H9 (cell line): ENCODE measurements at regions not wholly inside any gene's neighbourhood (a gene's known extent, or its start where the extent isn't known, plus 50 kb on each side); places are given as distances from the start of the nearest gene placed in this dataset.

ENCODE experiments used
- DNase-seq: peaks from one replicate; pipeline ENCODE4 v3.0.0-alpha.2; 2017
- H2AFZ ChIP-seq: one replicate; pipeline ENCODE4 v1.6.1; 2013; ENCODE audit warnings: mild to moderate bottlenecking, low read length, control low read depth, moderate library complexity
- H2AK5ac ChIP-seq: 2 replicates; pipeline ENCODE4 v1.6.1; 2013; ENCODE audit warnings: low read length, control low read depth, mixed read lengths; ENCODE audit not compliant: insufficient read length
- H2BK120ac ChIP-seq: one replicate; pipeline ENCODE4 v1.6.1; 2013; ENCODE audit warnings: low read depth, mild to moderate bottlenecking, low read length, control low read depth, inconsistent platforms; ENCODE audit not compliant: poor library complexity, severe bottlenecking
- H2BK12ac ChIP-seq: 2 replicates; pipeline ENCODE4 v1.6.1; 2013; ENCODE audit warnings: low read length, control low read depth, mixed read lengths, low read depth; ENCODE audit not compliant: insufficient read length
- H2BK15ac ChIP-seq: 2 replicates; pipeline ENCODE4 v1.6.1; 2013; ENCODE audit warnings: low read depth, low read length, control low read depth
- H2BK20ac ChIP-seq: one replicate; pipeline ENCODE4 v1.6.1; 2013; ENCODE audit warnings: low read depth, mild to moderate bottlenecking, low read length, control low read depth, inconsistent platforms; ENCODE audit not compliant: poor library complexity, severe bottlenecking
- H2BK5ac ChIP-seq: 2 replicates; pipeline ENCODE4 v1.6.1; 2013; ENCODE audit warnings: low read length, control low read depth, mixed read lengths; ENCODE audit not compliant: insufficient read length
- H3K14ac ChIP-seq: 2 replicates; pipeline ENCODE4 v1.6.1; 2013; ENCODE audit warnings: low read length, control low read depth; ENCODE audit not compliant: insufficient read depth
- H3K18ac ChIP-seq: 2 replicates; pipeline ENCODE4 v1.6.1; 2013; ENCODE audit warnings: low read depth, mild to moderate bottlenecking, mixed read lengths, low read length, control low read depth; ENCODE audit not compliant: insufficient read length
- H3K23ac ChIP-seq: 2 replicates; pipeline ENCODE4 v1.6.1; 2013; ENCODE audit warnings: low read length, control low read depth, mixed read lengths, low read depth; ENCODE audit not compliant: insufficient read length
- H3K23me2 ChIP-seq: 2 replicates; pipeline ENCODE4 v1.6.1; 2013; ENCODE audit warnings: low read depth, mild to moderate bottlenecking, mixed read lengths, low read length, control low read depth; ENCODE audit not compliant: insufficient read length, poor library complexity, severe bottlenecking
- H3K27ac ChIP-seq: 2 replicates; pipeline ENCODE4 v1.5.1; 2013; ENCODE audit warnings: low read length, control low read depth, mixed read lengths, low read depth; ENCODE audit not compliant: insufficient read length
- H3K27me3 ChIP-seq: 2 replicates; pipeline ENCODE4 v1.6.1; 2013; ENCODE audit warnings: low read length, control low read depth, inconsistent platforms; ENCODE audit not compliant: insufficient read depth
- H3K4ac ChIP-seq: 2 replicates; pipeline ENCODE4 v1.6.1; 2013; ENCODE audit warnings: low read depth, mild to moderate bottlenecking, control low read depth, inconsistent platforms, low read length, moderate library complexity
- H3K4me1 ChIP-seq: 2 replicates; pipeline ENCODE4 v1.6.1; 2013; ENCODE audit warnings: low read length, control low read depth, inconsistent platforms; ENCODE audit not compliant: insufficient read depth
- H3K4me2 ChIP-seq: 2 replicates; pipeline ENCODE4 v1.6.1; 2013; ENCODE audit warnings: low read length, control low read depth, mixed read lengths; ENCODE audit not compliant: insufficient read length, insufficient read depth
- H3K56ac ChIP-seq: 2 replicates; pipeline ENCODE4 v1.6.1; 2013; ENCODE audit warnings: low read depth, mild to moderate bottlenecking, mixed read lengths, low read length, control low read depth; ENCODE audit not compliant: insufficient read length
- H3K79me1 ChIP-seq: 2 replicates; pipeline ENCODE4 v1.6.1; 2013; ENCODE audit warnings: low read depth, mild to moderate bottlenecking, moderate library complexity, low read length, control low read depth, inconsistent platforms; ENCODE audit not compliant: insufficient read depth, poor library complexity, severe bottlenecking
- H3K79me2 ChIP-seq: 2 replicates; pipeline ENCODE4 v1.6.1; 2013; ENCODE audit warnings: low read length, control low read depth, inconsistent platforms; ENCODE audit not compliant: insufficient read depth
- H3K9ac ChIP-seq: 2 replicates; pipeline ENCODE4 v1.6.1; 2013; ENCODE audit warnings: low read length, control low read depth, mixed read lengths; ENCODE audit not compliant: insufficient read length; ENCODE audit errors: extremely low read depth
- H3K9me3 ChIP-seq: one replicate; pipeline ENCODE4 v1.6.1; 2013; ENCODE audit warnings: low read depth, low read length, inconsistent platforms; ENCODE audit not compliant: control insufficient read depth
- H3T11ph ChIP-seq: one replicate; pipeline ENCODE4 v1.6.1; 2013; ENCODE audit warnings: mild to moderate bottlenecking, low read length, control low read depth, inconsistent platforms
- H4K20me1 ChIP-seq: one replicate; pipeline ENCODE4 v1.6.1; 2013; ENCODE audit not compliant: control insufficient read depth, insufficient read length, insufficient read depth
- H4K5ac ChIP-seq: 2 replicates; pipeline ENCODE4 v1.6.1; 2013; ENCODE audit warnings: low read depth, mild to moderate bottlenecking, mixed read lengths, low read length, control low read depth; ENCODE audit not compliant: insufficient read length
- H4K8ac ChIP-seq: replicated peaks from 2 replicates; pipeline ENCODE4 v1.6.1; 2013; ENCODE audit warnings: low read length, control low read depth, mixed read lengths, low read depth; ENCODE audit not compliant: insufficient read length
- H4K91ac ChIP-seq: 2 replicates; pipeline ENCODE4 v1.6.1; 2013; ENCODE audit warnings: low read depth, mild to moderate bottlenecking, moderate library complexity, mixed read lengths, low read length, control low read depth; ENCODE audit not compliant: insufficient read length
- H3K27ac Mint-ChIP-seq, 3 experiments: 2 replicates in 2 of 3; 3 replicates in 1 of 3; pipeline ENCODE4 v1.8.0; 2020 to 2021; ENCODE audit warnings: mixed read lengths in 3 of 3, mild to moderate bottlenecking in 1 of 3, moderate library complexity in 1 of 3
- H3K27me3 Mint-ChIP-seq: 2 replicates; pipeline ENCODE4 v1.8.0; 2021; ENCODE audit warnings: low read depth, mild to moderate bottlenecking, moderate library complexity, mixed read lengths
- H3K36me3 Mint-ChIP-seq, 3 experiments: 2 replicates in 2 of 3; 3 replicates in 1 of 3; pipeline ENCODE4 v1.8.0; 2020 to 2021; ENCODE audit warnings: low read depth in 3 of 3, mixed read lengths in 3 of 3; ENCODE audit not compliant: insufficient read depth in 1 of 3
- H3K4me1 Mint-ChIP-seq, 2 experiments: 2 replicates each; pipeline ENCODE4 v1.8.0; 2020; ENCODE audit warnings: mixed read lengths in 2 of 2
- H3K4me3 Mint-ChIP-seq, 2 experiments: 2 replicates in 1 of 2; 3 replicates in 1 of 2; pipeline ENCODE4 v1.8.0; 2020 to 2021; ENCODE audit warnings: mild to moderate bottlenecking in 2 of 2, mixed read lengths in 2 of 2, moderate library complexity in 1 of 2
- H3K9me3 Mint-ChIP-seq, 2 experiments: 2 replicates in 1 of 2; 3 replicates in 1 of 2; pipeline ENCODE4 v1.8.0; 2020; ENCODE audit warnings: mild to moderate bottlenecking in 2 of 2, mixed read lengths in 2 of 2, moderate library complexity in 1 of 2
- TF ChIP-seq, protein P1 (sequence below): fragments of 200-600 bp; sonication (generic); conservative IDR thresholded peaks from 3 replicates; pipeline ENCODE4 v1.8.0; 2021; ENCODE audit warnings: antibody characterized with exemption, mild to moderate bottlenecking

DNA sequence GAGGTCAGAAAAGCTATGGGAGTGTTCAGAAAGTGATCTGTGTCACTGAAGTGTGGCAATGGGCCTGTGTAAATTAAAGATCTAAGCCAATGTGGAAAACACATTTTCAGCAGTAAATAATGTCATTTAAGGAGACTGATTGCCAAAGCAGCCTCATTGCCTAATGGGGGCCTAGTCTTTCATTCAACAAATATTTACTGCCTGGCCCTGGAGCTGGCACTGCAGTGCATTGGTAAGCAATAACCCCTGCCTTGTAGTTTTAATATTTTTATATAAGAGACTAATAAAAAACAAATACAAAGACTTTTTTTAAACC lies 326.6 kb downstream of the BTG1 start:
- Histone ChIP-seq H3T11ph (no peak overlapping the region), H3K4ac (no peak overlapping the region), H4K20me1 (no peaks in the 10 kb centered on the region), H2BK5ac (no peak overlapping the region), H2BK12ac (no peak overlapping the region), H2BK20ac (no peak overlapping the region), H3K4me1 (no peaks in the 10 kb centered on the region), H4K91ac (no peak overlapping the region), H3K56ac (no peak overlapping the region), H3K14ac (no peak overlapping the region), H2BK15ac (no peak overlapping the region), H3K79me1 (no peaks in the 10 kb centered on the region), H2AFZ (no peak overlapping the region), H3K23me2 (no peaks in the 10 kb centered on the region), H3K79me2 (no peaks in the 10 kb centered on the region), H3K18ac (no peak overlapping the region), H3K9me3 (no peaks in the 10 kb centered on the region), H2AK5ac (no peak overlapping the region), H3K23ac (no peak overlapping the region), H3K4me2 (no peak overlapping the region), H3K27ac (no peak overlapping the region), H4K8ac (no peak overlapping the region), H4K5ac (no peak overlapping the region), H3K9ac (no peak overlapping the region), H3K27me3 (no peaks in the 10 kb centered on the region), H2BK120ac (no peak overlapping the region)
- Mint-ChIP-seq H3K36me3 (peaks cover 0 to 4% (median 0%) of the 10 kb centered on the region in 3 experiments; a peak in 1 of 7 replicates), H3K4me3 (no peak overlapping the region), H3K27me3 (no peaks in the 10 kb centered on the region), H3K9me3 (peaks cover 0 to 4% of the 10 kb centered on the region in 2 experiments; a peak in 1 of 5 replicates), H3K27ac (no peak overlapping the region), H3K4me1 (no peaks in the 10 kb centered on the region)
- DNase-seq, result no peak
- TF ChIP-seq, protein P1, sequence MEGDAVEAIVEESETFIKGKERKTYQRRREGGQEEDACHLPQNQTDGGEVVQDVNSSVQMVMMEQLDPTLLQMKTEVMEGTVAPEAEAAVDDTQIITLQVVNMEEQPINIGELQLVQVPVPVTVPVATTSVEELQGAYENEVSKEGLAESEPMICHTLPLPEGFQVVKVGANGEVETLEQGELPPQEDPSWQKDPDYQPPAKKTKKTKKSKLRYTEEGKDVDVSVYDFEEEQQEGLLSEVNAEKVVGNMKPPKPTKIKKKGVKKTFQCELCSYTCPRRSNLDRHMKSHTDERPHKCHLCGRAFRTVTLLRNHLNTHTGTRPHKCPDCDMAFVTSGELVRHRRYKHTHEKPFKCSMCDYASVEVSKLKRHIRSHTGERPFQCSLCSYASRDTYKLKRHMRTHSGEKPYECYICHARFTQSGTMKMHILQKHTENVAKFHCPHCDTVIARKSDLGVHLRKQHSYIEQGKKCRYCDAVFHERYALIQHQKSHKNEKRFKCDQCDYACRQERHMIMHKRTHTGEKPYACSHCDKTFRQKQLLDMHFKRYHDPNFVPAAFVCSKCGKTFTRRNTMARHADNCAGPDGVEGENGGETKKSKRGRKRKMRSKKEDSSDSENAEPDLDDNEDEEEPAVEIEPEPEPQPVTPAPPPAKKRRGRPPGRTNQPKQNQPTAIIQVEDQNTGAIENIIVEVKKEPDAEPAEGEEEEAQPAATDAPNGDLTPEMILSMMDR, result no peak
